B cell (primary cell): ENCODE measurements at regions not wholly inside any gene's neighbourhood (a gene's known extent, or its start where the extent isn't known, plus 50 kb on each side); places are given as distances from the start of the nearest gene placed in this dataset.

ENCODE experiments used
- EZH2 ChIP-seq: IDR thresholded peaks from 2 replicates; pipeline ENCODE4 v1.6.1; 2012; ENCODE audit warnings: borderline replicate concordance, low read depth, mild to moderate bottlenecking, moderate library complexity, low read length; ENCODE audit not compliant: insufficient read depth, poor library complexity, severe bottlenecking
- TF ChIP-seq, protein P1 (sequence below): fragments of 200-600 bp; IDR thresholded peaks from one replicate; pipeline ENCODE4 v1.8.0; 2022; ENCODE audit warnings: antibody characterized with exemption, mild to moderate bottlenecking

GRCh38 chr5:66416698-66417097 lies 179.5 kb upstream of the MAST4 start:
- TF ChIP-seq, protein P1, sequence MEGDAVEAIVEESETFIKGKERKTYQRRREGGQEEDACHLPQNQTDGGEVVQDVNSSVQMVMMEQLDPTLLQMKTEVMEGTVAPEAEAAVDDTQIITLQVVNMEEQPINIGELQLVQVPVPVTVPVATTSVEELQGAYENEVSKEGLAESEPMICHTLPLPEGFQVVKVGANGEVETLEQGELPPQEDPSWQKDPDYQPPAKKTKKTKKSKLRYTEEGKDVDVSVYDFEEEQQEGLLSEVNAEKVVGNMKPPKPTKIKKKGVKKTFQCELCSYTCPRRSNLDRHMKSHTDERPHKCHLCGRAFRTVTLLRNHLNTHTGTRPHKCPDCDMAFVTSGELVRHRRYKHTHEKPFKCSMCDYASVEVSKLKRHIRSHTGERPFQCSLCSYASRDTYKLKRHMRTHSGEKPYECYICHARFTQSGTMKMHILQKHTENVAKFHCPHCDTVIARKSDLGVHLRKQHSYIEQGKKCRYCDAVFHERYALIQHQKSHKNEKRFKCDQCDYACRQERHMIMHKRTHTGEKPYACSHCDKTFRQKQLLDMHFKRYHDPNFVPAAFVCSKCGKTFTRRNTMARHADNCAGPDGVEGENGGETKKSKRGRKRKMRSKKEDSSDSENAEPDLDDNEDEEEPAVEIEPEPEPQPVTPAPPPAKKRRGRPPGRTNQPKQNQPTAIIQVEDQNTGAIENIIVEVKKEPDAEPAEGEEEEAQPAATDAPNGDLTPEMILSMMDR = no peak
- no peak for TF ChIP-seq EZH2
